Heart left ventricle (tissue), 13 donors: ENCODE measurements at regions not wholly inside any gene's neighbourhood (a gene's known extent, or its start where the extent isn't known, plus 50 kb on each side); places are given as distances from the start of the nearest gene placed in this dataset.

Source experiments
- POLR2A ChIP-seq, 2 donors: fragments of 450-650 bp; IDR thresholded peaks; one replicate each; pipeline ENCODE4 v1.6.1; 2017; ENCODE audit warnings: antibody characterized with exemption in 2 of 2, mild to moderate bottlenecking in 2 of 2, moderate library complexity in 2 of 2
- TF ChIP-seq, protein P1 (sequence below), 12 donors: fragments of 200-600 bp; sonication (generic) in 4 of 12; IDR thresholded peaks; one replicate each; pipeline versions ENCODE4 v1.5.0 to v1.8.0; 2018 to 2022; ENCODE audit warnings: antibody characterized with exemption in 12 of 12, mild to moderate bottlenecking in 5 of 12
- donor health status: ischemic (EF 13 %, LVEDD 7.1; RV severe dilation, severe dysfunction).
- donor health status: DM: no; HTN: yes; CAD: no.
- donor health status: DM: no; HTN: no; CAD: no.
- donor health status: ischemic (EF 25% LVEDD 6.9; RV normal size, moderate dysfunction).
- donor health status: ischemic (EF 25% LVEDD 5.7; RV mildly dilated, moderate dysfunction).
- donor health status: ischemic (EF 35%, LVEDD 5.7; RV mildly dilated, moderate dysfunction).
- donor health status: nonischemic (EF 11% LVEDD 7.7; RV severe dilation, severe dysfunction).
- donor health status: DM: yes; HTN: yes; CAD: no.
- donor health status: PGD.
- donor health status: ischemic (EF 29% LVEDD 5.4; RV normal size, mild dysfunction).
- donor health status: nonischemic (EF 23%, LVEDD 6.1; RV moderate dilation, normal function).

DNA sequence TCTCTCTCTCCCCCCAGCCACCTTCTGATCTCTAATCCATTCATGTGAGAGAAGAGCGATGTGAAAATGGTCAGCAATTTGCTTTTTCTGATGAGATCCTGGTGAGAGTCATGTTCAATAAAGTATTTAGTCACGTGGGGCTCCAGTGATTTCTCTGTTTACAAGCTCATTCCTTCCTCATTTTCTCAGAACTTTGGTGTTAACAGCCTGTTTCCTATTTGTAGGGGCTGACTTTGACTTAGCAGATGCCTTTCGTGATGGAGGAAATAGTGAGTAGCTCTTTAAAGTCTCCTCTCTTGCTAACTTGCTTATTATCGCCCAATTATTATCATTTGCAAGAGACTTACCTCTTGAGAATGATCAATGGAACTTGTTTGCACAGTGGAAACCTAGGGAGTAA lies 72.6 kb upstream of the CD99 start:
- TF ChIP-seq POLR2A (IDR thresholded peaks at IDR 0.05), result no peak
- TF ChIP-seq, protein P1, sequence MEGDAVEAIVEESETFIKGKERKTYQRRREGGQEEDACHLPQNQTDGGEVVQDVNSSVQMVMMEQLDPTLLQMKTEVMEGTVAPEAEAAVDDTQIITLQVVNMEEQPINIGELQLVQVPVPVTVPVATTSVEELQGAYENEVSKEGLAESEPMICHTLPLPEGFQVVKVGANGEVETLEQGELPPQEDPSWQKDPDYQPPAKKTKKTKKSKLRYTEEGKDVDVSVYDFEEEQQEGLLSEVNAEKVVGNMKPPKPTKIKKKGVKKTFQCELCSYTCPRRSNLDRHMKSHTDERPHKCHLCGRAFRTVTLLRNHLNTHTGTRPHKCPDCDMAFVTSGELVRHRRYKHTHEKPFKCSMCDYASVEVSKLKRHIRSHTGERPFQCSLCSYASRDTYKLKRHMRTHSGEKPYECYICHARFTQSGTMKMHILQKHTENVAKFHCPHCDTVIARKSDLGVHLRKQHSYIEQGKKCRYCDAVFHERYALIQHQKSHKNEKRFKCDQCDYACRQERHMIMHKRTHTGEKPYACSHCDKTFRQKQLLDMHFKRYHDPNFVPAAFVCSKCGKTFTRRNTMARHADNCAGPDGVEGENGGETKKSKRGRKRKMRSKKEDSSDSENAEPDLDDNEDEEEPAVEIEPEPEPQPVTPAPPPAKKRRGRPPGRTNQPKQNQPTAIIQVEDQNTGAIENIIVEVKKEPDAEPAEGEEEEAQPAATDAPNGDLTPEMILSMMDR (IDR thresholded peaks at IDR 0.05), result no peak
